ENCODE measurements at regions not wholly inside any gene's neighbourhood (a gene's known extent, or its start where the extent isn't known, plus 50 kb on each side); places are given as distances from the start of the nearest gene placed in this dataset.
A peak's percentile ranks its signal among the peaks of the same experiment; 100 is the strongest.

DNA sequence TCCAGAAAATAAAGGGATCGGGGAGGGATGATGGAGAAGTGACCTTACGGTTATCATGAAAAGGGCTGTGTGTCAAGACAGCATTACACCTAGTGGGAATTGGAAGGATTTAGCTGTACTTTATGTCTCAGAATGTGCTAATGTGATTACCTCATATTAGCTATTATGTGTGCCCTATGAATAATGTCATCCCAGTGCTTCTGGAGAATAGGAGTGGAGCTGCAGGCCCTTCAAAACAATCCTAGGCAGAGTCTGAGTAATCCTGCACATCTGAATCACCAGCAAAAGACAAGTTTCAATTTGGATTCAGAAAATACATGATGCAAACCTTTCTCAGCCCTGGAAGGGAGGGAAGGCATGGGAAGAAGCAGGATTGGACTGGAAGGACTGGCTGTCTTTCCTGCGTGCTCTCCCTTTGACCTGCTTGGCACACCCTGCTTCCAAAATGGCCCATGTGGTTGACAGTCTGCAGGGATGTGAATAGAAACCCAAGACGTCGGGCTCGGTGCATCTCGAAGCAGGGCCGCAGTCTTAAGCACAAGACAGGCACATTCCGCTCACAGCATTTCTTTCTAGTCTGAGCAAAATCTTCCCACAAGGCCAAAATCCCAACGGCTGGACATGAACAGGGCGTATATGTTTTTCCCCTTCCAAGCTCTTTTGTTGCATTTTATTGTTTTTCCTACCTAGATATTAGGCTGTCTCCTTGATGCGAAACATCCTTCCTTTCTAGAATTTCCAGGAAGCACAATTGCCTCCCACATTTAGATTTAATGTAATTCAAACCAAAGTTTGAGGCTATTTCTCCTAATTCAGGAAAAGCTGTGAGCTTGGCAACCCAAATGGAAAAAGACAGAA, 54.3 kb upstream of the TARBP1 start:
- no peak overlapping the region for H3K4me3 ChIP-seq (ENCODE audit: low read length)
- no peak overlapping the region for H2AFZ ChIP-seq (ENCODE audit: low read length)
- no peaks in the 10 kb centered on the region for H3K36me3 ChIP-seq (ENCODE audit: insufficient read depth, low read length)
- no peak for DNase-seq
- no peaks in the 10 kb centered on the region for H3K27me3 ChIP-seq (ENCODE audit: low read length)
- no peaks in the 10 kb centered on the region for H4K20me1 ChIP-seq (ENCODE audit: insufficient read depth, low read depth, low read length)
- no peak overlapping the region for H3K9ac ChIP-seq (ENCODE audit: low read length)
- no peaks in the 10 kb centered on the region for H3K9me3 ChIP-seq (ENCODE audit: low read length)
- H3K9me2 ChIP-seq (replicated peaks; ENCODE audit: insufficient read depth, low read length) = no peaks in the 10 kb centered on the region
- no peak overlapping the region for H3K27ac ChIP-seq (ENCODE audit: low read length)
- no peaks in the 10 kb centered on the region for H3K79me2 ChIP-seq (ENCODE audit: low read length)
- no peaks in the 10 kb centered on the region for H3K4me1 ChIP-seq (ENCODE audit: low read length)
- no peak overlapping the region for H3K4me2 ChIP-seq (ENCODE audit: low read depth, low read length, poor library complexity, severe bottlenecking)

DNA sequence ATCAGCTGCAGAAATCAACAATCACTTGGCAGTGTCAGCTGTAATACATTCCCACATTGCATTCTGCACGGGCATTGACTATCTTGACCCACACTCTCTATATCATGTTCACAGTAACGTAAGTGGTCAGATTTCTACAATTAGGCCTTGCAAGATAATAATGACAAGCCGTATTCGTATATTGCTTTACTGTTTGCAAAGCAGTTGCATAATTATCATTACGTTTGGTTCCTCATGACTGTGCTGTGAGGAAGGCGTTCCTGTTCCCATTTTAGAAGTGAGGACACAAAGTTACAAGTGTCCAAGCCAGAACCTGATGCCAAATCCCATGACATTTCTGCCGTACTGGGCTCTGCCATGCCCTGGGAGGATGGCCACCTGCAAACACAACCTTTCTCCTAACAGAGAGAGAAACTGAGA, 53.5 kb upstream of the TARBP1 start:
- Histone ChIP-seq H3K27ac (ENCODE audit: low read length) (no peak overlapping the region), H3K36me3 (ENCODE audit: insufficient read depth, low read length) (no peaks in the 10 kb centered on the region), H3K9me3 (ENCODE audit: low read length) (no peaks in the 10 kb centered on the region), H3K4me1 (ENCODE audit: low read length) (no peaks in the 10 kb centered on the region), H3K79me2 (ENCODE audit: low read length) (no peaks in the 10 kb centered on the region), H3K9me2 (replicated peaks; ENCODE audit: insufficient read depth, low read length) (no peaks in the 10 kb centered on the region), H3K4me3 (ENCODE audit: low read length) (no peak overlapping the region), H2AFZ (ENCODE audit: low read length) (no peak overlapping the region), H4K20me1 (ENCODE audit: insufficient read depth, low read depth, low read length) (no peaks in the 10 kb centered on the region), H3K27me3 (ENCODE audit: low read length) (no peaks in the 10 kb centered on the region), H3K9ac (ENCODE audit: low read length) (no peak overlapping the region), H3K4me2 (ENCODE audit: low read depth, low read length, poor library complexity, severe bottlenecking) (no peak overlapping the region)
- DNase-seq = no peak

DNA sequence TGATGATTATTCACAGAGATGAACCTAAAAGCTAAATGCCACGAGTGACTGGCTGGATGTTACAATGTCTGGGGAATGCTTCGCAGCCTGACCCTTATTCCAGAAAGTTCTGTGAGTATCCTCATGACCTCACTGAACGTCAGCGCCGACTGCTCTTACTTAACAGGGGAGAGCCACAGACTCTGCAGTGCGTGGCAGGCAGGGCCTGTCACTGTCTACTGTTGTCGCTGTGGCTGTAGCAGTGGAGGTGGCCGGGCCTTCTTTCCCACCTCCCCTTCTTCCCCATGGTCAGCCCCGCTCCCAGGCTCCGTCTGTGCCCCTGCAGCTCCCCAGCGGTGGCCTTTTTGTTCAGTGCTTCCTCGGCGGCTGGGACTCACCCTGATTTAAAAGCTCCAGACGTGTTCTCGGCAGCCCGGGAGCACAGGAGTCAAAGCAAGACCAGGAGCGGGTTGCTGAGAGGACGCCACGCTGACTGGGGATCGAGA, 52.2 kb upstream of the TARBP1 start:
- no peaks in the 10 kb centered on the region for H3K9me3 ChIP-seq (ENCODE audit: low read length)
- H2AFZ ChIP-seq (ENCODE audit: low read length) = no peak overlapping the region
- no peaks in the 10 kb centered on the region for H3K79me2 ChIP-seq (ENCODE audit: low read length)
- H3K4me3 ChIP-seq (ENCODE audit: low read length) = no peak overlapping the region
- no peak for DNase-seq
- H3K36me3 ChIP-seq (ENCODE audit: insufficient read depth, low read length) = no peaks in the 10 kb centered on the region
- H3K4me1 ChIP-seq (ENCODE audit: low read length) = no peaks in the 10 kb centered on the region
- H3K4me2 ChIP-seq (ENCODE audit: low read depth, low read length, poor library complexity, severe bottlenecking) = no peak overlapping the region
- H3K9ac ChIP-seq (ENCODE audit: low read length) = no peak overlapping the region
- no peaks in the 10 kb centered on the region for H4K20me1 ChIP-seq (ENCODE audit: insufficient read depth, low read depth, low read length)
- H3K27ac ChIP-seq (ENCODE audit: low read length) = no peak overlapping the region
- no peaks in the 10 kb centered on the region for H3K9me2 ChIP-seq (replicated peaks; ENCODE audit: insufficient read depth, low read length)
- H3K27me3 ChIP-seq (ENCODE audit: low read length) = no peaks in the 10 kb centered on the region

DNA sequence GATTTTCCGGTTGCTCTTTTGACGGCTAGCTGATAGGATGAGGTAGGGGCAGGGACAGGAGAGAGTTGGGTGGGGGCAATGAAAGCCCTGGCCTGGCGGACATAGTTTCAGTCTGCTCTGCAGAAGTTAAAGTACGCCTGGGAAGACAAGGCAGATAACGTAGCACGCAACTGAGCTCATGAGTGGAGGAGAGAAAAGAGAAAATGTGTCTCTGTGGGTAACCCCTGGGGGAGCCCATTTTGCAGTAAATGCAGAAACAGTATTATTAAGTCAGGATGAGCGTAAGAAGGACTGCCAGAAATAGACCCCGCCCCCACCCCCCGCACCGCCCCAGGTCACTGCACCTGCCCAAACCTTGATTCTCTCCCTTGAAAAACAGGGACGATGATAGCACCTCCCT, 51.7 kb upstream of the TARBP1 start:
- H3K9me2 ChIP-seq (replicated peaks; ENCODE audit: insufficient read depth, low read length) = no peaks in the 10 kb centered on the region
- no peak overlapping the region for H3K27ac ChIP-seq (ENCODE audit: low read length)
- H3K4me3 ChIP-seq (ENCODE audit: low read length) = no peak overlapping the region
- DNase-seq = no peak
- no peaks in the 10 kb centered on the region for H3K79me2 ChIP-seq (ENCODE audit: low read length)
- no peak overlapping the region for H3K4me2 ChIP-seq (ENCODE audit: low read depth, low read length, poor library complexity, severe bottlenecking)
- H3K9me3 ChIP-seq (ENCODE audit: low read length) = no peaks in the 10 kb centered on the region
- no peaks in the 10 kb centered on the region for H4K20me1 ChIP-seq (ENCODE audit: insufficient read depth, low read depth, low read length)
- peaks cover under 1% of the 10 kb centered on the region for H3K4me1 ChIP-seq (ENCODE audit: low read length)
- H3K36me3 ChIP-seq (ENCODE audit: insufficient read depth, low read length) = no peaks in the 10 kb centered on the region
- no peak overlapping the region for H3K9ac ChIP-seq (ENCODE audit: low read length)
- no peaks in the 10 kb centered on the region for H3K27me3 ChIP-seq (ENCODE audit: low read length)
- no peak overlapping the region for H2AFZ ChIP-seq (ENCODE audit: low read length)

DNA sequence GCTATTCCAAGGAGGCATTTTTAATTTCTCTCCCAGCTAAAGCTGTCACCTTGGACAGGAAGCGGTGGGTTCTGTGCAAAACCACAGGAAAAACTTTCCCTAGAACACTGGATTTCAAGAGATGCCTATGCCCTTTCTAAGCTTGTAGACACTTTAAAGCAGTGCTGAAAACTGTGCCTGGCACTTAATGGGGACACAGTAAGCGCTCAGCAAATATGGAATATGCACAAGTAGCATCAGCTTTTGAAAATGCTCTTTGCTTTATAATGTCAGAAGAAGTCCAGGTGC, 50.9 kb upstream of the TARBP1 start:
- Histone ChIP-seq H3K27ac (ENCODE audit: low read length) (no peak overlapping the region), H2AFZ (ENCODE audit: low read length) (no peak overlapping the region), H3K4me1 (ENCODE audit: low read length) (peaks cover 7% of the 10 kb centered on the region), H3K9me3 (ENCODE audit: low read length) (no peaks in the 10 kb centered on the region), H3K36me3 (ENCODE audit: insufficient read depth, low read length) (no peaks in the 10 kb centered on the region), H3K79me2 (ENCODE audit: low read length) (no peaks in the 10 kb centered on the region), H3K9me2 (replicated peaks; ENCODE audit: insufficient read depth, low read length) (no peaks in the 10 kb centered on the region), H4K20me1 (ENCODE audit: insufficient read depth, low read depth, low read length) (no peaks in the 10 kb centered on the region), H3K27me3 (ENCODE audit: low read length) (no peaks in the 10 kb centered on the region), H3K9ac (ENCODE audit: low read length) (no peak overlapping the region), H3K4me3 (ENCODE audit: low read length) (no peak overlapping the region), H3K4me2 (ENCODE audit: low read depth, low read length, poor library complexity, severe bottlenecking) (no peak overlapping the region)
- no peak for DNase-seq

DNA sequence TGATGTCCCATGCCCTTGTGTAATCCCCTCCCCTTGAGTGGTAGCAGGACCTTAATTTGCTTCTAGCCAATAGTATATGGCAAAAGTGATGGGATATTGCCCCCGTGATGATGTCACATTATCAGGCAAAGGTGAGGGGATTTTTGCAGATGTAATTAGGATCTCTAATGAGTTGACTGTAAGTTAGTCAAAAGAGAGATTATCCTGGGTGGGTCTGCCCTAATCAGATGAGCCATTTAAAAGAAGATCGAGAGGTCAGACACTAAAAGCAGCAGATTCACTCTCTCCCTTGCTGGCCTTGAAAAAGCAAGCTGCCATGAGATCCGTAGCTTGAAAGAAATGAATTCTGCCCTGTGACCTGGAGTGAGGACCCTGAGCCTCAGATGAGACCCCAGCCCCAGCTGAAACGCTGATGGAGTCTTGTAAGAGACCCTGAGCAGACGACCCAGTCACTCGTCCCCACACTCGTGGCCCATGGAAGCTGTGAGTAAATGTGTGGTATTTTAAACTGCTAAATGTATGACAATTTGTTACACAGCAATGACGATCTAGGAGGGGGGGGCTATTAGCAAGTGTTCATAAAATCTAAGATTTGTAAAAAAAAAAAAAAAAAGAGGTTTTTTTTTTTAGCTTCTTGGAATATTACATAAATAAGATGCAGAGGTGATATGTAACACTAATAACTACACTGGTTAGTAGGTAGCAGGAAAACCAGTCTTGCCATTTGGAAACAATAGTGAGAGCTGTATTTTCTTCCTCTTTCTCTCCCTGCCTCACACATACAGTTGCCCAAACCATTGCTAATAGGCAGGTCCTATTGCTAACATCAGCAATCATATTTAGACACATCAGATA, 50.3 kb upstream of the TARBP1 start:
- DNase-seq = no peak
- Histone ChIP-seq H3K79me2 (ENCODE audit: low read length) (no peaks in the 10 kb centered on the region), H3K4me1 (ENCODE audit: low read length) (peaks cover 10% of the 10 kb centered on the region), H3K4me2 (ENCODE audit: low read depth, low read length, poor library complexity, severe bottlenecking) (no peak overlapping the region), H2AFZ (ENCODE audit: low read length) (0 out of 2 replicates have a peak overlapping the region, but pooled peaks have one; percentile 56), H3K27ac (ENCODE audit: low read length) (no peak overlapping the region), H3K9me3 (ENCODE audit: low read length) (no peaks in the 10 kb centered on the region), H3K36me3 (ENCODE audit: insufficient read depth, low read length) (no peaks in the 10 kb centered on the region), H3K9me2 (replicated peaks; ENCODE audit: insufficient read depth, low read length) (no peaks in the 10 kb centered on the region), H3K4me3 (ENCODE audit: low read length) (no peak overlapping the region), H4K20me1 (ENCODE audit: insufficient read depth, low read depth, low read length) (no peaks in the 10 kb centered on the region), H3K27me3 (ENCODE audit: low read length) (no peaks in the 10 kb centered on the region), H3K9ac (ENCODE audit: low read length) (no peak overlapping the region)
